Muscle layer of colon (tissue), 2 donors: ENCODE measurements at regions not wholly inside any gene's neighbourhood (a gene's known extent, or its start where the extent isn't known, plus 50 kb on each side); places are given as distances from the start of the nearest gene placed in this dataset.

Experiments used
- H3K27ac ChIP-seq: one replicate; pipeline ENCODE4 v1.7.0; 2013; ENCODE audit warnings: low read depth, mild to moderate bottlenecking, low read length, moderate library complexity
- H3K27me3 ChIP-seq, 2 donors: one replicate each; pipeline ENCODE4 v1.7.0; 2013; ENCODE audit warnings: low read length in 2 of 2, mild to moderate bottlenecking in 2 of 2; ENCODE audit not compliant: insufficient read depth in 2 of 2, control insufficient read depth in 1 of 2
- H3K36me3 ChIP-seq: one replicate; pipeline ENCODE4 v1.7.0; 2013; ENCODE audit warnings: mild to moderate bottlenecking, low read length; ENCODE audit not compliant: insufficient read depth
- H3K4me1 ChIP-seq: one replicate; pipeline ENCODE4 v1.7.0; 2013; ENCODE audit warnings: mild to moderate bottlenecking, low read length; ENCODE audit not compliant: insufficient read depth
- H3K4me3 ChIP-seq, 2 donors: one replicate each; pipeline ENCODE4 v1.7.0; 2013; ENCODE audit warnings: low read length in 2 of 2, low read depth in 1 of 2, mild to moderate bottlenecking in 1 of 2, moderate library complexity in 1 of 2
- H3K9ac ChIP-seq: one replicate; pipeline ENCODE4 v1.7.0; 2013; ENCODE audit warnings: low read length
- H3K9me3 ChIP-seq: one replicate; pipeline ENCODE4 v1.7.0; 2013; ENCODE audit warnings: mild to moderate bottlenecking, low read length
- donor health status: abdominal sarcoma.
- donor health status: Adenocarcinoma of cecum.

DNA sequence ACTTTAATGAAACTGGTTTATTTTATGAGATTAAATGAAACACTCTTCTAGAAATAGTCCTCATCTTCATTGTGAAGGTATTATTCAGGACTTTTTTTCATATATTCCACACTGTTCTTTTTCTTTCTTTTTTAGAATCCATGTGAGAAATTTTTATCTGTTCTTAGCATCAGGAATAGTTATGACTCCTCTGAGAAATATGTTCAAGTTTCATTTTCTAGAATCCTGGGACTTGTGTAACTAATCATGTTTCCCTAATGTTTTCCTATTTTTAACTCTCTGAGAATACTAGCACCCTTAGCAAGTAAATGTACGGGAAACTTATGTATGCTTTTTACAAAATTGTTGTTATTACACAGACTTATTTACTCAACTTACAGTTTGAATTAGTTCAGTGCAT lies 407.8 kb downstream of the CBLN4 start:
- H3K4me3 ChIP-seq: no peak overlapping the region

DNA sequence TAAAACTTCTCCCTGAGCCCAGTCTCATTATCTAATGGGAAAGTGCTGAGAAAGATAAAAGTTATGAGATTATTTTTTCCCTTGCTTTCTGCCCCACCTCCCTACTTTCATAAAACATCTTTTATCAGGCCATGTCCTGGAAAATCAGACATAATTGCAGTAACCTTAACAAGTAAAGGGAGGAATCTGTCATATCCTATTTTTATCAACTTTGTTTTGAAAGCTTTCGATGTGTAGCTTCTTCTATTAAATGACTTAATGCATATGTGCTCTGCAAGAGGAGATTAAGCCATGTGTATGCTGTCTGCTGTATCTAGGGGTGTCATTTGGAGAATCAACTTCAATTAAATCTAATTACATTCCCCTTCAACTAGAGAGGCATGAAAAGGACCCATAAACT lies 408.9 kb downstream of the CBLN4 start:
- Histone ChIP-seq H3K27ac (no peak overlapping the region), H3K9ac (no peak overlapping the region), H3K4me3 (no peak overlapping the region), H3K9me3 (no peaks in the 10 kb centered on the region), H3K4me1 (no peaks in the 10 kb centered on the region), H3K27me3 (no peaks in the 10 kb centered on the region), H3K36me3 (no peaks in the 10 kb centered on the region)

More for the DNA sequence above, 407.8 kb downstream of the CBLN4 start:
- Histone ChIP-seq H3K27me3 (no peaks in the 10 kb centered on the region), H3K27ac (no peak overlapping the region), H3K9ac (no peak overlapping the region), H3K9me3 (no peaks in the 10 kb centered on the region), H3K4me1 (no peaks in the 10 kb centered on the region), H3K36me3 (no peaks in the 10 kb centered on the region)

GRCh38 chr20:55592866-55593265 lies 412.5 kb downstream of the CBLN4 start:
- H3K4me1 ChIP-seq: no peaks in the 10 kb centered on the region
- H3K9me3 ChIP-seq: no peaks in the 10 kb centered on the region
- H3K27me3 ChIP-seq: no peaks in the 10 kb centered on the region
- H3K27ac ChIP-seq: no peak overlapping the region
- H3K36me3 ChIP-seq: no peaks in the 10 kb centered on the region
- no peak overlapping the region for H3K9ac ChIP-seq
- H3K4me3 ChIP-seq: no peak overlapping the region

- Histone ChIP-seq H3K9me3 (no peaks in the 10 kb centered on the region), H3K27ac (no peak overlapping the region), H3K4me1 (no peaks in the 10 kb centered on the region), H3K36me3 (no peaks in the 10 kb centered on the region), H3K9ac (no peak overlapping the region), H3K27me3 (no peaks in the 10 kb centered on the region), H3K4me3 (no peak overlapping the region)
Observed at GRCh38 chr20:55586610-55587009, 418.7 kb downstream of the CBLN4 start.

- Histone ChIP-seq H3K36me3 (no peaks in the 10 kb centered on the region), H3K4me1 (no peaks in the 10 kb centered on the region), H3K27ac (no peak overlapping the region), H3K27me3 (no peaks in the 10 kb centered on the region), H3K9me3 (no peaks in the 10 kb centered on the region), H3K4me3 (no peak overlapping the region), H3K9ac (no peak overlapping the region)
Observed at GRCh38 chr20:55584964-55585363, 420.4 kb downstream of the CBLN4 start.

- Histone ChIP-seq H3K9me3 (no peaks in the 10 kb centered on the region), H3K27me3 (no peaks in the 10 kb centered on the region), H3K9ac (no peak overlapping the region), H3K4me1 (no peaks in the 10 kb centered on the region), H3K4me3 (no peak overlapping the region), H3K27ac (no peak overlapping the region), H3K36me3 (no peaks in the 10 kb centered on the region)
Observed at GRCh38 chr20:55584307-55584706, 421.0 kb downstream of the CBLN4 start.

DNA sequence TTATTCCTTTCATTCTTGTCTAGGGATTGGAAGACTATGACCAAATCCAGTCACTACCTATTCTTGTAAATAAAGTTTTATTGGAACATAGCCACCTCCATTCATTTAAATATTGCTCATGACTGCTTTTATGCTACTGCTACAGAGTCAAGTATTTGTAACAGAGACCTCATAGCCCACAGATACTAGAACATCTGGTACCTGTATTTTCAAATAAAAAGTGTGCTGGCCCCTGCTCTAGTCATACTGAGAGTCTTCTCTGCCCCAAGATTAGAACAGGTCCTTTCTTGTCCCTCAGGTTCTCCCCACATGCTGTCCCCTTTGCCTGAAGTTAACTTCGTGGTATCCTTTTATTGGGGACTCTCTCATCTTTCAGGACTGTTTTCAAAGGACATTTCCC lies 422.3 kb downstream of the CBLN4 start:
- Histone ChIP-seq H3K27ac (no peak overlapping the region), H3K36me3 (no peaks in the 10 kb centered on the region), H3K4me1 (no peaks in the 10 kb centered on the region), H3K4me3 (no peak overlapping the region), H3K9me3 (no peaks in the 10 kb centered on the region), H3K9ac (no peak overlapping the region), H3K27me3 (no peaks in the 10 kb centered on the region)

DNA sequence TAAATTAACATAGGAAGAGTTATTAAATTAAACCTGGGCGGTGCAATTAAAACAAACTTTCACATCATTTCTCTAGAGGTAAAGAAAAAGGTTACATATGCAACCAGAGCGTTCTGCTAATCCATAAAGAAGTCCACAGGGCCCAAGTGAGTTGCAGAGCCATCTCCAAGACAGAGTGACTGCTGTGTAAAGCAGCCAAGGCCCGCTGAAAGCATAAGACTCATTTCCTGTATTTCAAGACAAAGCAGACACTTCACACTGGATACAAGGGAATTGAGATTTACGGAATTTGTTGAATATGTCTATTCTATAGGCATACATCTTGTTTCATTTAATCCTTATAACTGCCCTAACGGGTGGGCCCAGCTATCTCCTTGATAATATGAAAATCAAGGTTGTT lies 422.8 kb downstream of the CBLN4 start:
- Histone ChIP-seq H3K4me3 (no peak overlapping the region), H3K9ac (no peak overlapping the region), H3K27ac (no peak overlapping the region), H3K9me3 (no peaks in the 10 kb centered on the region), H3K27me3 (no peaks in the 10 kb centered on the region), H3K4me1 (no peaks in the 10 kb centered on the region), H3K36me3 (no peaks in the 10 kb centered on the region)

DNA sequence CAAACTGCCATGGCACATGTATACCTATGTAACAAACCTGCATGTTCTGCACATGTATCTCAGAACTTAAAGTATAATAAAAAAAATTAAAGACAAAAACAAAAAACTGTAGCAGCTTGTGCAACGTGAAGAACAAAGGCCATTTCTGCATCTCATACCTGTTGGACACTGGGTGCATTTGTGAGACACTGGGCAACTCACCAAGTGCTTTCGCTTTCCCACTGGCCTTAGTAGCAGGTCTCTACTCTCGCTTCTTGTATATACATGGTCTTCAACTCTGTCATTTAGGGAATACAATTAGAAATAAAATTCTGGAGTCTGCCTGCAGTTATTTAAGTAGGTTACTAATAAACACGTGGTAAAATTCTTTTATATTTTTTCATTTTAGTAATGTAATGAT lies 423.8 kb downstream of the CBLN4 start:
- Histone ChIP-seq H3K36me3 (no peaks in the 10 kb centered on the region), H3K9me3 (no peaks in the 10 kb centered on the region), H3K27ac (no peak overlapping the region)

GRCh38 chr20:55580475-55580874 lies 424.8 kb downstream of the CBLN4 start:
- Histone ChIP-seq H3K9me3 (no peaks in the 10 kb centered on the region), H3K9ac (no peak overlapping the region), H3K4me1 (no peaks in the 10 kb centered on the region), H3K4me3 (no peak overlapping the region), H3K27ac (no peak overlapping the region), H3K36me3 (no peaks in the 10 kb centered on the region), H3K27me3 (no peaks in the 10 kb centered on the region)

More for the DNA sequence above, 423.8 kb downstream of the CBLN4 start:
- no peaks in the 10 kb centered on the region for H3K4me1 ChIP-seq
- H3K4me3 ChIP-seq: no peak overlapping the region
- no peak overlapping the region for H3K9ac ChIP-seq
- no peaks in the 10 kb centered on the region for H3K27me3 ChIP-seq

- no peaks in the 10 kb centered on the region for H3K36me3 ChIP-seq
- H3K4me3 ChIP-seq: no peak overlapping the region
- H3K27me3 ChIP-seq: no peaks in the 10 kb centered on the region
- H3K27ac ChIP-seq: no peak overlapping the region
- H3K4me1 ChIP-seq: no peaks in the 10 kb centered on the region
- no peak overlapping the region for H3K9ac ChIP-seq
- no peaks in the 10 kb centered on the region for H3K9me3 ChIP-seq
Observed at GRCh38 chr20:55579802-55580201, 425.5 kb downstream of the CBLN4 start.

DNA sequence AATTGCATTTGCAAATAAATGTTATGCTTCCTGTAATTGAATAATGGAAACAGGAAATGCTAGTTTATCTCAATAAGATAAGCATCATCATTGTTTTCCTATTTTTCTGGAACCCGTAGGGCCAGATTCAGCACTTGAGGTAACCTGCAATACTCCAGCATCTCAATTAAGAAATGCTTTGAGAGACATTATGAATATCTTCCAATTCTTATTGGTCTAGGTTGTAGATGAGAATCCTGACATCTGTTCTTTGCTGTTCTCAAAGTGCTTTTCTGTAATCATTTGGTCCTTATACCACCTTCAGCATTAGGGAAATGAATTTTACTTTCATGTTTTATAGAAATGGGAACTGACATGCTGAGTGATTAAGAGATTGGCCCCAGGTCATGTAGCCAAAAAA lies 428.3 kb downstream of the CBLN4 start:
- Histone ChIP-seq H3K9ac (no peak overlapping the region), H3K4me3 (no peak overlapping the region), H3K4me1 (no peaks in the 10 kb centered on the region), H3K27ac (no peak overlapping the region), H3K27me3 (no peaks in the 10 kb centered on the region), H3K36me3 (no peaks in the 10 kb centered on the region), H3K9me3 (no peaks in the 10 kb centered on the region)
